ENCODE measurements at regions not wholly inside any gene's neighbourhood (a gene's known extent, or its start where the extent isn't known, plus 50 kb on each side); places are given as distances from the start of the nearest gene placed in this dataset.

DNA sequence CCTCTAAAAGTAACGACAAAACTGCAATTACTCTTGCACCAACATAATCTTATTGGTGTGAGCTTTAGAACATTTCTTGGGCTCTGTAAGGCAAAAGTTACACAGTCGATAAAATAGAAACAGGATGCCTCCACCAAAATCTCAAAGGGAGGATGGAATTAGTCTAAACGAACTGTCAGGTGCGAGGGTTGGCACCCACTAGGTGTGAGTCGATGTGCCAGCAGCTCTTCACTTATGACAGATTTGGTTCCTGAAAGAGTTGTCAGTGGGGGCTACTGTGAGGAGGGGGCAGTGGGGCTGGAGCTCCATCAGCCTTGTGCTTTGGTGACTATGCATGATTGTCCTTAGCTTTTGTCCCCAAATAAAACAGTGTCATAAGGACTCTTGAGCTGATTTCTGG, 422.9 kb downstream of the TMEM114 start:
- TF ChIP-seq CTCF (conservative IDR thresholded peaks at IDR 0.05 in 1 of 2, IDR thresholded peaks at IDR 0.05 in 1 of 2; ENCODE audit: extremely low read depth in 1 of 2, insufficient read depth in 1 of 2, low read depth in 1 of 2, low read length in 2 of 2) (no peak), EZH2 (IDR thresholded peaks at IDR 0.05; ENCODE audit: borderline replicate concordance, low read length) (no peak)
